ENCODE measurements at regions not wholly inside any gene's neighbourhood (a gene's known extent, or its start where the extent isn't known, plus 50 kb on each side); places are given as distances from the start of the nearest gene placed in this dataset.

- TF ChIP-seq CTCF (IDR thresholded peaks at IDR 0.05) = no peak
- TF ChIP-seq REST (IDR thresholded peaks at IDR 0.05; ENCODE audit: insufficient read depth in 1 of 2, low read depth in 2 of 2, low read length in 1 of 2) = no peak
- no peak for TF ChIP-seq SIN3A (IDR thresholded peaks at IDR 0.05; ENCODE audit: borderline replicate concordance, insufficient read depth, low read depth, low read length)
- TF ChIP-seq POLR2AphosphoS5 (IDR thresholded peaks at IDR 0.05; ENCODE audit: low read depth, low read length) = no peak
- no peak for TF ChIP-seq TCF7L2 (IDR thresholded peaks at IDR 0.05; ENCODE audit: low read depth, low read length)
Measured at GRCh38 chr6:13874191-13874549, 50.6 kb upstream of the RNF182 start.
